ENCODE measurements at regions not wholly inside any gene's neighbourhood (a gene's known extent, or its start where the extent isn't known, plus 50 kb on each side); places are given as distances from the start of the nearest gene placed in this dataset.

DNA sequence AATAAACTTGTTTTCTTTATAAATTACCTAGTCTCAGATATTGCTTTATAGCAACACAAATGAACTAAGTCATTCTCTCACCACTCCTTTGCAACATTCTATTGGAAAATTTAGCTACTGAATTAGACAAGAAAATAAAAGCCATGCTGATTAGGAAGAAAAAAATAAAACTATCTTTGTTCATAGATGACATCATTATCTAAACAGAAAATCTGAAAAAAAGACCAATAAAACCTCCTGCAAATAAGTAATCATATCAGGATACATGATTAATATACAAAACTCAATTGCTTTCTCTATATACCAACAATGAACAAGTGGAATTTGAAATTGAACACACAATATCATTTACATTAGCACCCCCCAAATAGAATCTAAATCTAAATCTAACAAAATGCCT is 455.3 kb upstream of the KIF2A start:
- TF ChIP-seq, protein P1, sequence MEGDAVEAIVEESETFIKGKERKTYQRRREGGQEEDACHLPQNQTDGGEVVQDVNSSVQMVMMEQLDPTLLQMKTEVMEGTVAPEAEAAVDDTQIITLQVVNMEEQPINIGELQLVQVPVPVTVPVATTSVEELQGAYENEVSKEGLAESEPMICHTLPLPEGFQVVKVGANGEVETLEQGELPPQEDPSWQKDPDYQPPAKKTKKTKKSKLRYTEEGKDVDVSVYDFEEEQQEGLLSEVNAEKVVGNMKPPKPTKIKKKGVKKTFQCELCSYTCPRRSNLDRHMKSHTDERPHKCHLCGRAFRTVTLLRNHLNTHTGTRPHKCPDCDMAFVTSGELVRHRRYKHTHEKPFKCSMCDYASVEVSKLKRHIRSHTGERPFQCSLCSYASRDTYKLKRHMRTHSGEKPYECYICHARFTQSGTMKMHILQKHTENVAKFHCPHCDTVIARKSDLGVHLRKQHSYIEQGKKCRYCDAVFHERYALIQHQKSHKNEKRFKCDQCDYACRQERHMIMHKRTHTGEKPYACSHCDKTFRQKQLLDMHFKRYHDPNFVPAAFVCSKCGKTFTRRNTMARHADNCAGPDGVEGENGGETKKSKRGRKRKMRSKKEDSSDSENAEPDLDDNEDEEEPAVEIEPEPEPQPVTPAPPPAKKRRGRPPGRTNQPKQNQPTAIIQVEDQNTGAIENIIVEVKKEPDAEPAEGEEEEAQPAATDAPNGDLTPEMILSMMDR (IDR thresholded peaks at IDR 0.05), result no peak
- TF ChIP-seq POLR2A (IDR thresholded peaks at IDR 0.05), result no peak
